HK-2 (cell line): ENCODE measurements at regions not wholly inside any gene's neighbourhood (a gene's known extent, or its start where the extent isn't known, plus 50 kb on each side); places are given as distances from the start of the nearest gene placed in this dataset.
A peak's percentile ranks its signal among the peaks of the same experiment; 100 is the strongest.
"Not testable (repeated sequence)": the region's sequence is repeated elsewhere in the genome, so short reads cannot be mapped to it uniquely, and the experiment has no call there.

Source experiments
- DNase-seq: peaks from one replicate; pipeline ENCODE4 v3.0.0-alpha.2; 2018; ENCODE audit not compliant: unreplicated experiment

DNA sequence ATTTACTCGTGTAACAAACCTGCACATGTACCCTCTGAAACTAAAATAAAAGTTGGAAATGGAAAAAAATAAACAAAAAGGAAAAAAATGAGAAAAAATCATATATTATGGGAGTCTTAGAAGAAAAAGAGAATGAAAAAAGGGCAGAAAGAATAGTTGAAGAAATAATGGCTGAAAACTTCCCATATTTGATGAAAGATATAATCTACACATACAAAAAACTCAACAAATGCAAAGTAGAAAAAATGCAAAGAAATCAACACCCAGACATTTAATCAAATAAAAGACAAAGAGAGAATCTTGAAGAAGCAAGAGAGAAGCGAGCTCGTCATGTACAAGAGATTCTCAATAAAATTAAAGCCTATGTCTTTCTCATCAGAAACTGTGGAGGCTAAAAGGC lies 73.8 kb downstream of the SLC25A46 start:
- DNase-seq: no peak

DNA sequence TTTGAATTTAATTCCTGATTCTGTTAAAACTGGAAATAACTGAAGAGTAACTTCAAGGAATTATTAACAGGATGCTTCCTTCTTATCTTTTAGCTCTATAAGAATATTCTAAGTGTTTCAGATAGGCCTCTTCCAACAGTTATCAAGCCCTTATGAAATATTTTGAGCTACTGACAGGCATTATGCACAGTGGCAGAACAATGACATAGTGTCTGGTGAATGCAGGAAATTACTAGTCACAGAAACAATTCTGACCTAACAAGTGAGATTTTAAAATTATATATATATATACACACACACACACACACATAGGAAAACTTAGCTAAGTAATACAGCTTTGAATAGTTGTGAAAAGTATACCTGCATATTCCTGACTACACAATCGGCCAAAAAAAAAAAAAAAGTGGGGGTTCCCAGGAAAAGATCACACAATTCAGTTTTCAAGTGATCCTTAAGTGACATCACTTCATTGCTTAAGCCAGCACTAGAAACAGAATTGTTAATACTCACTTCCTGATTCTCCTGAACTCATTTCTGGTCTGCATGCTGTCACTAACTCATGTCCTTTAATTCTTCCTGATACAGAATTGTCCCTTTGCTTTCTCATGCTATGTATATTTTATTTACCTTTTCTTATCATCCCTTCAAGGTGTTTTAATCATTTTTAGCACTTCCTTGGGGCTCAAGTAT lies 77.3 kb downstream of the SLC25A46 start:
- DNase-seq: no peak

DNA sequence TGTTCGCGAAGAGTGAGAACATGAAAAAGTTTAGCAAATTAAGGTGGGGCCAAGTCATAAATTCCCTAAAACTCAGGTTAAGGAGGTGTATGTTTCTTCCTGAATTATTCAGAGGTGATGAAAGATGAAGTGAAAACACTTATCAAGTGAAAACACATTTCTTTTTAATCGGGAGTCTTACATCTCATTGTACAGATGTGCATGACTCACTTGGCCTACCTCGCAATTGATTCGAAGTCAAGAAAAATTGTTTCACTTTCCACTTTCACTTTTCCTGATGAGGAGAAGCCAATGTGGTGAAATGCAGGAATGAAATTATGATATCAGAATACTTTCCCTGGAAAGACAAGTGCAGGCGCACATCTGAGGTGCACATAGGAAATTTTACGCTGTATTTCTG lies 78.7 kb downstream of the SLC25A46 start:
- DNase-seq: no peak

DNA sequence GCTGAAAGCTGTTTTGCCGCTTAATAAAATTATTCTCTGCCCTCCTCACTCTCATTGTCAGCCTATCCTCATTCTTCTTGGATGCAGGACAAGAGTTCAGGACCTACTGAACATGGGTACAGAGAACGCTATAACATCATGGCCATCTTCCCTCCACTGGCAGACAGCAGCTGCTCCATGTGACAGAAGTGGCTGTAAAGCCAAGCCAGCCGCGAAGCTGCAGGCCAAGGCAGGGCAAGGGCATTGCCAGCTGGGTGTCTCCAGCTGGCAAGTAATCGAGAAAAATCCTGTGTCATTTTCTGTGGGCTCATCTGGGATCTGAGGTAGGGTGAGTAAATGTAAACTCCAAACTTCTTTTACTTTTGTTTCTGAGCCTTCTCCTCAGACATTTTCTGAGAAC lies 84.8 kb downstream of the SLC25A46 start:
- DNase-seq: no peak

DNA sequence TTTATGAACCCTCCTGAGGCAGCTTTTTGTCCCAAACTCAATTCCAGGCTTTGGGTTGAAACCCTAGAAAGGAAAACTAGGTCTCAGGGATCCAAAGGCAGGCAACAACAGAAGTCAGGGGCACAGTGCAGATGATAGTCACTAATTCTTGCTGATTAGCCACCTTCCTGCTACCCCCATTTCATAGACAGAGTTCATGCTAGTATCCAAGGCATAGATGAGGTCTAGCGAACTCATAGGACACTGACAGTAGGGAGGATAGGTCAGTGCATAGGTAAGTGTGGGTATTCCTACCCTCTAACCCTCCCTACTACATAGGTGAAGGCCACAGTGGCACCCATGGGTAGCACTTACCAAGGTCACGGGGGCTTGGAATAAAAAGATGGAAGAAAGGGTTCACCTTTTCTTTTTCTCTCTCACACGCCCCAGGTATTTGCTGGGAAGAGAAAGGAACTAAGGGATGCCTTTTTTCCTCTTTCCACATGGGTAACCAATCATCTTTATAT lies 86.2 kb downstream of the SLC25A46 start:
- DNase-seq: no peak

DNA sequence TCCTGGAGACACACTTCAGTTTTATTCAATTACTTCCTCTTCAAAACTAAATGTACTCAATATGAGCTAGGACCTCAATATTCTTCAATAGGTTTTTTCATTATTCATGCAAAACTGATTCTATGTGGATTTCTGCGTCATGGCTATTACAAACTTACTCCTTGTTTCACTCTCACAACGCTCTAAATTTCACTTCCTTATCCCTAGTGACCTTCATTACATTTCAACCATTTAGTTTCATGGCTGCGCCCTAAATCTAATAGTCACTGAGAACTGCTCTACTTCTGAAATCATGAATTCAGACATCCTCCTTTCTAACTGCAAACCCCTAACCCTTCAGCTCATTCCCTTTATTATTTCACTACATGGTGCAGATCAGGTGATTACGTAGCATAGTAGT lies 93.9 kb downstream of the SLC25A46 start:
- DNase-seq: no peak

DNA sequence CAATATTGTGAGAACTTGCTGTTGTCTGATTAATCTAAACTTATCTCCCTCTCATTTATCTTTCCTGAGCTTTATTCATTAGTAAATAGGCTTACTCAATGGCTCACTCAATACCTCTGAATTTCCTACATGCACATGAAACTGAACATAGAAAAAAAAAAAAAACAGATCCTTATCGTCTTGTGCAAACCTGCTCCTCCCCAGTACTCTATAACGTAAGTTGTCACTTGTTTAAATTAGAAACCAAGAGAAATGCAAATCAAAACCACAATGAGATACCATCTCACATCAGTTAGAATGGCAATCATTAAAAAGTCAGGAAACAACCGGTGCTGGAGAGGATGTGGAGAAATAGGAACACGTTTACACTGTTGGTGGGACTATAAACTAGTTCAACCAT lies 96.1 kb downstream of the SLC25A46 start:
- DNase-seq: not testable (repeated sequence)

DNA sequence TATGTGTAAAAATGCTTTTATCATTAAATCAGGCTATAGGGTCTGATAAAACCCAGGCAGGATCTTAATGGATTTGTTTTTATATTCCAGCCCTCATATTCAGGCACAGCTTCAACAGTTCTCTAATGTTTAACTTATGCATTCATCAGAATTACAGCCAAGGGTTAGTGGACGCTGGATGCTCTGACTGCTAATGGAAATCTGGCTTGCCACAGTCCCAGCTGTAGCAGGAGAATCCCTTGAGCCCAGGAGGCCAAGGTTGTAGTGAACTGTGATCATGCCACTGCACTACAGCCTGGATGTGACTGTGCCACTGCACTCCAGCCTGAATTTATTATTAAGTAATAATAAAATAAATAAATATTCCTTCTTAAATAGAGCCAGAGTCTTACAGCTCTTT lies 98.0 kb downstream of the SLC25A46 start:
- DNase-seq: no peak

DNA sequence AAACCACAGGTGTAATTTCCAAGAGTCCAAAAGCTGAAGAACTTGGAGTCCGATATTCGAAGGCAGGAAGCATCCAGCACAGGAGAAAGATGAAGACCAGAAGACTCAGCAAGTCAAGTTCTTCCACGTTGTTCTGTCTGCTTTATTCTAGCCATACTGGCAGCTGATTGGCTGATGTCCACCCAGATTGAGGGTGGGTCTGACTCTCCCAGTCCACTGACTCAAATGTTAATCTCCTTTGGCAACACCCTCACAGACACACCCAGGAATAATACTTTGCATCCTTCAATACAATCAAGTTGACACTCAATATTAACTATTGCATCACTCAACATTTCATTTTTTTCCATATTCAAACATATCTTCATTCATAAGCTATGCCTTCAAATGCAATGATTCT lies 99.5 kb downstream of the SLC25A46 start:
- not testable (repeated sequence) for DNase-seq

GRCh38 chr5:110838961-110839360 lies 100.2 kb downstream of the SLC25A46 start:
- DNase-seq: no peak

GRCh38 chr5:110840347-110840960 lies 101.6 kb downstream of the SLC25A46 start:
- no peak for DNase-seq

- no peak for DNase-seq
These were observed 102.3 kb downstream of the SLC25A46 start for GRCh38 chr5:110841137-110841536.

DNA sequence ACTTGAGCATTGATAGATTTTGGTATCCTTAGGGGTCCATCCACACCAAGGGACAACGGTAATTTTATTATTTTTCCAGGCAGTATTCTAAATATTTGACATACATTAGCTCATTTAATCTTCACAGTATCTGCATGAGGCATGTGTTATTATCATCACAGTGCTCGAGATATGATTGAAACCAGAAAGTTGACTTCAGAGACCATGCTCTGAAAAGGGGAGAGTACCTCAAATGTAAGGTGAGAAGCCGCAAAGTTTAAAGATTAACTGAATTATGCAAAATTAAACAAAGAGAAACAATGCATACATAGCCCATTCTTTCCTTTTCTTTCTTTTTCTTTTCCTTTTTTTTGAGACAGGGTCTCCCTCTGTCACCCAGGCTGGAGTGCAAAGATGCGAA lies 104.1 kb downstream of the SLC25A46 start:
- no peak for DNase-seq

DNA sequence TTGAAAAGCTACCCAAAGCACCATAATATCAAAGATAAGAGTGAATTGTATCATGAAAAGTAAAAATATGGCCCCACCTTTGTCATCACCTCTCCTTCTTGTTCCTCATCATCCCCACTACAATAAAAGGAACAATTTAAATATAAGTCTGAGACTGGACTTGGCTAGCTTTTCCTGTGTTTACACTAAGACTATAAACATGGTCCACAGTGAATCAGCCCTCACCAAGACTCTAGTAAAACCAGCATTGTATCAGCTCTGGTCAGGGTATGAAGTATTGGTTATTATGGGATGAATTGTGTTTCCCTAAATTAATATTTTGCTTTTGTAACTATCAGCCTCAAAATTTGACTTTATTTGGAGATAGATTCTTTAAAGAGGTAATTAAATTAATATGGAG lies 105.4 kb downstream of the SLC25A46 start:
- DNase-seq: no peak

DNA sequence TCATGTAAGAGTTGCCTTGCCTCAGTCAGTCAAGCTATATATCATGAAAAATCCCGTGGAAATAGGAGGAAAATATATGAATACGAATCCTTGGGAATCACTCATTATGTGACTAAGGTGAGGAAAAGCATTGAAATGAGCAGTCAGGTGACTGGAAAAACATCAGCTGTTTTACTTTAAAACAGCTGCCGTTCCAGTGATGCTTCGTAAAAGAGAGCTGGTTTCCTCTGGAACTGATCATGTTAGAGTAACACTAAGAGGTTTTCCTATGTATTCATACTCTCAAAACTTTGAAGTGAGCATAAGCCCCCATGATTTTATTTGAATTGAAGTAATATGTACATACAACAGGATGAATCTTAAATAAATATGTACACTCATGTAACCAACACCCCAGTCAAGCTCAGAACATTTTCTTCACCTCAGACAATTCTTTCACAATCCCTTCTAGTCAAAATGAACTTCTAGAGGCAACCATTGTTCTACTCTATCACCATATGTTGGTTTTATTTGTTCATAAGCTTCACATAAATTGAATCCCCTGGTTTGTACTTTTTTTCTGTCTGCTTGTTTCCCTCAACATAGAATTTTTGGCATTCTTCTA lies 107.7 kb downstream of the SLC25A46 start:
- DNase-seq: no peak

GRCh38 chr5:110851357-110851756 lies 112.5 kb downstream of the SLC25A46 start:
- no peak for DNase-seq

DNA sequence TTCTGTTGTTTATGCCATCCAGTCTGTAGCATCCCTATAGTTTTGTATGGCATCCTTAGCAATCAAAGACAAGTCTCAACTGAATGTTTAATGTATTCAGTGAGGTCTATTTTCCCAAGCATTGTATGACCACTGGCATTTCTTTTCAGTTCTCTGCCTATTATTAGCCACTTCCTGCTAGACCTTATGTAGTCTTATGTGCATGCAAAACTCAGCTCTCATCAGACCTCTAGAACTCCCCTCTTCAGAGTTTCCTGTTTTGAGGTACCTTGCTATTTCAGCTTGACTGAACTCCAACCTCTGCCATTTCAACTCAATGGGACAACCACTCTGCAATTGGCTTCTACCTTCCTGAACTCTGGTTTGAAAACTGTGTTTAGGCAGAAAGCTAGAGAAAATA lies 113.2 kb downstream of the SLC25A46 start:
- DNase-seq: no peak

- no peak for DNase-seq
These were observed 113.7 kb downstream of the SLC25A46 start for GRCh38 chr5:110852541-110852940.

GRCh38 chr5:110853267-110853666 lies 114.5 kb downstream of the SLC25A46 start:
- no peak for DNase-seq

GRCh38 chr5:110854200-110854599 lies 115.4 kb downstream of the SLC25A46 start:
- no peak for DNase-seq

DNA sequence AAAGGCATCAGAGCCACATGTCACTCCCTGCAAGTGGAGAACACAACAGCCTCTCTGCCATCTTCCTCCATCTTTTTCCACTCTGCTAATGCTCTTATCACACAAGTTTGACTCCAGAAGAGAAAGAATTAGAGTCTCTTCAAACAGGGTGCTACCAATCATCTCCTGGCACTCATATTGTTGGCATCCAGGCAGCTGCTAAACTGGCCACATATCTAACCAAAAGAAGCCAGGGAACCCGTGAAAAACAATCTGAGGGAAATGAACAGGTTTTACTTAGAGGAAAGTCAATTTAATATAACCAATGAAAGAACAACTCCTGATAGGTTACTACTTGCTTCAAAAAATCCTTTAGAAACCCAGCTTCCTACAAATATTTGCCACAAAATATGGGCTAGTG lies 117.2 kb downstream of the SLC25A46 start:
- no peak for DNase-seq

- DNase-seq: peak; percentile 7
These were observed 126.7 kb downstream of the SLC25A46 start for GRCh38 chr5:110865400-110866094.

GRCh38 chr5:110869927-110870326 lies 131.1 kb downstream of the SLC25A46 start:
- DNase-seq: no peak
